ENCODE measurements at regions not wholly inside any gene's neighbourhood (a gene's known extent, or its start where the extent isn't known, plus 50 kb on each side); places are given as distances from the start of the nearest gene placed in this dataset.
"Not testable (repeated sequence)": the region's sequence is repeated elsewhere in the genome, so short reads cannot be mapped to it uniquely, and the experiment has no call there.

- H4K20me1 ChIP-seq (ENCODE audit: insufficient read depth, low read length); H3K9me3 ChIP-seq (ENCODE audit: low read length); H3K9ac ChIP-seq (ENCODE audit: low read length); H3K27ac ChIP-seq (ENCODE audit: low read depth, low read length, poor library complexity, severe bottlenecking); H3K79me2 ChIP-seq (ENCODE audit: insufficient read depth, low read length); H3K36me3 ChIP-seq (ENCODE audit: insufficient read depth, low read length); H3K4me3 ChIP-seq (ENCODE audit: low read depth, low read length, poor library complexity, severe bottlenecking); H3K27me3 ChIP-seq (ENCODE audit: insufficient read depth, low read length); H2AFZ ChIP-seq (ENCODE audit: low read length); H3K9me2 ChIP-seq (ENCODE audit: low read depth, low read length); H3K4me1 ChIP-seq (ENCODE audit: insufficient read depth, low read length, severe bottlenecking); H3F3A ChIP-seq (ENCODE audit: insufficient read depth, low read length); H3K4me2 ChIP-seq (ENCODE audit: low read length): not testable (repeated sequence)
Observed at GRCh38 chr2:97431169-97431725, 158.4 kb downstream of the ANKRD36B start.

- H3K9me2 ChIP-seq (ENCODE audit: low read depth, low read length); H3K4me3 ChIP-seq (ENCODE audit: low read depth, low read length, poor library complexity, severe bottlenecking); H3K79me2 ChIP-seq (ENCODE audit: insufficient read depth, low read length); H3K4me2 ChIP-seq (ENCODE audit: low read length); H2AFZ ChIP-seq (ENCODE audit: low read length); H3K27me3 ChIP-seq (ENCODE audit: insufficient read depth, low read length); H4K20me1 ChIP-seq (ENCODE audit: insufficient read depth, low read length); H3K36me3 ChIP-seq (ENCODE audit: insufficient read depth, low read length); H3F3A ChIP-seq (ENCODE audit: insufficient read depth, low read length); H3K9ac ChIP-seq (ENCODE audit: low read length); H3K27ac ChIP-seq (ENCODE audit: low read depth, low read length, poor library complexity, severe bottlenecking); H3K4me1 ChIP-seq (ENCODE audit: insufficient read depth, low read length, severe bottlenecking); H3K9me3 ChIP-seq (ENCODE audit: low read length): not testable (repeated sequence)
Observed at GRCh38 chr2:97422376-97422775, 167.3 kb downstream of the ANKRD36B start.

- not testable (repeated sequence) for H3K4me1 ChIP-seq (ENCODE audit: insufficient read depth, low read length, severe bottlenecking); H2AFZ ChIP-seq (ENCODE audit: low read length); H3K36me3 ChIP-seq (ENCODE audit: insufficient read depth, low read length); H3K4me2 ChIP-seq (ENCODE audit: low read length); H3K79me2 ChIP-seq (ENCODE audit: insufficient read depth, low read length); H3K9ac ChIP-seq (ENCODE audit: low read length); H3F3A ChIP-seq (ENCODE audit: insufficient read depth, low read length); H3K4me3 ChIP-seq (ENCODE audit: low read depth, low read length, poor library complexity, severe bottlenecking); H3K9me2 ChIP-seq (ENCODE audit: low read depth, low read length); H4K20me1 ChIP-seq (ENCODE audit: insufficient read depth, low read length); H3K27me3 ChIP-seq (ENCODE audit: insufficient read depth, low read length); H3K27ac ChIP-seq (ENCODE audit: low read depth, low read length, poor library complexity, severe bottlenecking); H3K9me3 ChIP-seq (ENCODE audit: low read length)
Observed at GRCh38 chr2:97406340-97406739, 183.3 kb downstream of the ANKRD36B start.

- H4K20me1 ChIP-seq (ENCODE audit: insufficient read depth, low read length); H3K4me1 ChIP-seq (ENCODE audit: insufficient read depth, low read length, severe bottlenecking); H3K9me2 ChIP-seq (ENCODE audit: low read depth, low read length); H3K4me3 ChIP-seq (ENCODE audit: low read depth, low read length, poor library complexity, severe bottlenecking); H3K4me2 ChIP-seq (ENCODE audit: low read length); H3K27ac ChIP-seq (ENCODE audit: low read depth, low read length, poor library complexity, severe bottlenecking); H3K9ac ChIP-seq (ENCODE audit: low read length); H3K27me3 ChIP-seq (ENCODE audit: insufficient read depth, low read length); H2AFZ ChIP-seq (ENCODE audit: low read length); H3K36me3 ChIP-seq (ENCODE audit: insufficient read depth, low read length); H3F3A ChIP-seq (ENCODE audit: insufficient read depth, low read length); H3K9me3 ChIP-seq (ENCODE audit: low read length); H3K79me2 ChIP-seq (ENCODE audit: insufficient read depth, low read length): not testable (repeated sequence)
Observed at GRCh38 chr2:97405172-97405737, 184.4 kb downstream of the ANKRD36B start.

- not testable (repeated sequence) for H3K27ac ChIP-seq (ENCODE audit: low read depth, low read length, poor library complexity, severe bottlenecking); H3F3A ChIP-seq (ENCODE audit: insufficient read depth, low read length); H4K20me1 ChIP-seq (ENCODE audit: insufficient read depth, low read length); H3K79me2 ChIP-seq (ENCODE audit: insufficient read depth, low read length); H3K4me2 ChIP-seq (ENCODE audit: low read length); H3K4me3 ChIP-seq (ENCODE audit: low read depth, low read length, poor library complexity, severe bottlenecking); H3K9me3 ChIP-seq (ENCODE audit: low read length); H3K9me2 ChIP-seq (ENCODE audit: low read depth, low read length); H3K4me1 ChIP-seq (ENCODE audit: insufficient read depth, low read length, severe bottlenecking); H3K9ac ChIP-seq (ENCODE audit: low read length); H3K36me3 ChIP-seq (ENCODE audit: insufficient read depth, low read length); H2AFZ ChIP-seq (ENCODE audit: low read length); H3K27me3 ChIP-seq (ENCODE audit: insufficient read depth, low read length)
Observed at GRCh38 chr2:97402678-97403077, 187.0 kb downstream of the ANKRD36B start.

- H3K9me2 ChIP-seq (ENCODE audit: low read depth, low read length); H3K4me2 ChIP-seq (ENCODE audit: low read length): not testable (repeated sequence)
Observed at GRCh38 chr2:97395691-97396090, 194.0 kb downstream of the ANKRD36B start.

GRCh38 chr2:97385803-97386202, 203.9 kb downstream of the ANKRD36B start:
- H3K9me3 ChIP-seq (ENCODE audit: low read length); H3K9ac ChIP-seq (ENCODE audit: low read length); H3K4me1 ChIP-seq (ENCODE audit: insufficient read depth, low read length, severe bottlenecking): not testable (repeated sequence)

More at GRCh38 chr2:97395691-97396090, 194.0 kb downstream of the ANKRD36B start:
- not testable (repeated sequence) for H3K4me3 ChIP-seq (ENCODE audit: low read depth, low read length, poor library complexity, severe bottlenecking); H3F3A ChIP-seq (ENCODE audit: insufficient read depth, low read length); H4K20me1 ChIP-seq (ENCODE audit: insufficient read depth, low read length); H2AFZ ChIP-seq (ENCODE audit: low read length); H3K9me3 ChIP-seq (ENCODE audit: low read length); H3K27ac ChIP-seq (ENCODE audit: low read depth, low read length, poor library complexity, severe bottlenecking); H3K27me3 ChIP-seq (ENCODE audit: insufficient read depth, low read length); H3K4me1 ChIP-seq (ENCODE audit: insufficient read depth, low read length, severe bottlenecking); H3K79me2 ChIP-seq (ENCODE audit: insufficient read depth, low read length); H3K36me3 ChIP-seq (ENCODE audit: insufficient read depth, low read length); H3K9ac ChIP-seq (ENCODE audit: low read length)

GRCh38 chr2:97375913-97376312, 213.8 kb downstream of the ANKRD36B start:
- not testable (repeated sequence) for H3K27me3 ChIP-seq (ENCODE audit: insufficient read depth, low read length); H3K79me2 ChIP-seq (ENCODE audit: insufficient read depth, low read length); H3K36me3 ChIP-seq (ENCODE audit: insufficient read depth, low read length); H3K9me3 ChIP-seq (ENCODE audit: low read length); H3K27ac ChIP-seq (ENCODE audit: low read depth, low read length, poor library complexity, severe bottlenecking); H2AFZ ChIP-seq (ENCODE audit: low read length); H4K20me1 ChIP-seq (ENCODE audit: insufficient read depth, low read length); H3F3A ChIP-seq (ENCODE audit: insufficient read depth, low read length); H3K9me2 ChIP-seq (ENCODE audit: low read depth, low read length); H3K4me1 ChIP-seq (ENCODE audit: insufficient read depth, low read length, severe bottlenecking); H3K4me3 ChIP-seq (ENCODE audit: low read depth, low read length, poor library complexity, severe bottlenecking); H3K9ac ChIP-seq (ENCODE audit: low read length); H3K4me2 ChIP-seq (ENCODE audit: low read length)

More at GRCh38 chr2:97385803-97386202, 203.9 kb downstream of the ANKRD36B start:
- not testable (repeated sequence) for H3K9me2 ChIP-seq (ENCODE audit: low read depth, low read length); H4K20me1 ChIP-seq (ENCODE audit: insufficient read depth, low read length); H3K27ac ChIP-seq (ENCODE audit: low read depth, low read length, poor library complexity, severe bottlenecking); H3F3A ChIP-seq (ENCODE audit: insufficient read depth, low read length); H3K27me3 ChIP-seq (ENCODE audit: insufficient read depth, low read length); H3K4me3 ChIP-seq (ENCODE audit: low read depth, low read length, poor library complexity, severe bottlenecking); H3K79me2 ChIP-seq (ENCODE audit: insufficient read depth, low read length); H2AFZ ChIP-seq (ENCODE audit: low read length); H3K36me3 ChIP-seq (ENCODE audit: insufficient read depth, low read length); H3K4me2 ChIP-seq (ENCODE audit: low read length)
